Pons (tissue), 1 donor: ENCODE measurements at regions not wholly inside any gene's neighbourhood (a gene's known extent, or its start where the extent isn't known, plus 50 kb on each side); places are given as distances from the start of the nearest gene placed in this dataset.
"Not testable (repeated sequence)": the region's sequence is repeated elsewhere in the genome, so short reads cannot be mapped to it uniquely, and the experiment has no call there.

Source experiments
- DNase-seq: peaks from one replicate; pipeline ENCODE4 v3.0.0-alpha.2; 2016; ENCODE audit warnings: low spot score

DNA sequence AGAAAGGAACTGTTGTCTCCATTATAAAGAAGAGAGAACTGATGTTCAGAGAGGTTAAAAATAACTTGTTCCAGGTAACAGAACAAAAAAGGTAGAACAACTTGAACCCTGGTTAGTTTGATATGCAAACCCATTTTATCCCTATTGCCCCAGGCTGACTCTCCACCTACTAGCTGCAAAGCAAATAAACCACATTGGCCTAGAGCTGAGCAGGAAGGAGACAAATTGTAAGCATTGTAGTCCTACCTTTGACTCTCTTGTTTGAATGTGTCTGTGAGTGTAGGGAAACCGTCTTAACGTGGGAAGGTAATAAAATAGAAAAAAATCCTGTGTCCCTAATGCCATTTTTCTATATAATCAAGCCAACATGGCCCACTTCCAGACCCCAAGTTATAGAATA lies 126.4 kb downstream of the CCER1 start:
- no peak for DNase-seq

DNA sequence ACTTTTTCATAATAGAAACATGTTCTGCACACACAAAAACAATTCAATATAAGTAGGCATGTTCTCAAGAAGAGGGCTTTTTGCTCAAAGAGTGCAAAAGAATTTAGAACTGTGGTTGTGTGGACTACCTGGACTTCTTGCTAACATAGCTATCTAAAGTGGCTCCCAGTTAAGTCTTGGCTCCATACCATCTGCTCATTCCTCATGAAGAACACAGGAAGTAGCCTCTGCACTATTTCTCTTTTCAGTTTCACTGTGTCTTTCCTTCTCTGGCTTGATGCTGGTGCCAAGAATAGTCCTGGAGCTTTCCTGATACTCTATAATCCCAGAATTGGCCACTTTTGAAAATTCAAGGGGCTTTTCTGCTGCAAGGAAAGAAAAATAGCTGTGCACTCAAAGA lies 127.4 kb downstream of the CCER1 start:
- DNase-seq = no peak

- DNase-seq = no peak
Measured at GRCh38 chr12:90826036-90826435, 128.9 kb downstream of the CCER1 start.

DNA sequence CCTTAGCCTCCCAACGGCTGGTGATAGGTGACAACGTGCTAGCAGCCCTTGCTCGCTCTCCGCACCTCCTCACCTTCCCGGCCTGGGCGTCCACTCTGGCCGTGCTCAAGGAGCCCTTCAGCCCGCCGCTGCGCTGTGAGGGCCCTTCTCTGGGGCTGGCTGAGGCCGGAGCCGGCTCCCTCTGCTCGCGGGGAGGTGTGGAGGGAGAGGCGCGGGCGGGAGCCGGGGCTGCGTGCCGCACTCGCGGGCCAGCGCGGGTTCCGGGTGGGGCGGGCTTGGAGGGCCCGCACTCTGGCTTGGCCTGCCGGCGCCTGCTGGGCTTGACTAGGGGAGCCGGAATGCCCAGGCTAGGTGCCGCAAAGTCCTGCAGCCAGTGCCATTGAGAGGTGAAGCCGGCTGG lies 131.1 kb downstream of the CCER1 start:
- DNase-seq = no peak

DNA sequence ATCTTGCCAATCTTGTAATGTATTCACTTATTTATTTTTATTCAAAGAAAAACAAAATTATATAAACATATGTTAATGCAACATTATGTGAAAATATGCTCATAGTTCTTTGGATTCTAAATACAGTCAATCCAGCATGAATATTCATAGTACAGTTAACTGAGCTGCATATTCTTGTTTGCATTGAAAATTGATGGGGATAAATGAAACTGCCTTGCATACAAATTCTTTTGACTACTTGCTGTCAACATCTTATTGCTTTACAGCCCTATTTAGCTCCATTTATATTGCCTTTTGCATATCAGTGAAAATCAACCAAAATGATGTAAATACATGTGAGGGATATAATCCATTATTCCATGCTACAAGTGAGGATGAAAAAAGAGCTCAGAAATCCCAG lies 135.3 kb downstream of the CCER1 start:
- DNase-seq = no peak

DNA sequence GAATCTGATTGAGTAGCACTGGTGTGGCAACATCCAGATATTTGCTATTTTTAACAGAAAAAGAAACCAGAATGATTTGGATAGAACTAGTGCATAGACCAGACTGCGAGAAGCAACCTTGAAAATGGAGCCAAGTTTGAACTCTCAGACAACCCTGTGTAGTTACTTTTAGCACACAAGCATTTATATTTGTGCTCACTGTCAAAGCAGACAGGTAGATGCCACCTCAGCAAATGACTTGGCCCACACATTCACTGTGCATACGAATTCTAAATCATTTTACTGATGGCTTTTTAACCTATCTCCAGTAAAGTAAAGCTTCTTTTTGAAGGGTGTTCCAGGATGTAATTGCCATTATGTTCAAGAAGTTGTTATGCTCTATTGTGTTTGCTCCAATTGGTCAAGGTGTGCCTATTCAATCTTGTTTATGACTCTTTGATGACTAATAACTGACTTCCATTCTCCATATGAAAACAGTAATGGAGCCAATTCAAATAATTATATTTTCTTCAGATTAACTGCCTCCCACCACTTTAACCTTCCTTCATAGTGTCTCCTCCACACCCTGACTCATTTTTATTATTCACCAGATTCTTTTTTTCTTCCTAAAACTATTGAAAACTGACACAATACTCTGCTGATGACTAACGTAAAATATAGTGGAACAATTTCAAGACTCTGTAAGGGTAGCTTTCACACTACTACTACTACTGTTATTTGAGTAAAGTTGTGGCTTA lies 138.5 kb downstream of the CCER1 start:
- DNase-seq = no peak

GRCh38 chr12:90809940-90810339 lies 145.0 kb downstream of the CCER1 start:
- no peak for DNase-seq

DNA sequence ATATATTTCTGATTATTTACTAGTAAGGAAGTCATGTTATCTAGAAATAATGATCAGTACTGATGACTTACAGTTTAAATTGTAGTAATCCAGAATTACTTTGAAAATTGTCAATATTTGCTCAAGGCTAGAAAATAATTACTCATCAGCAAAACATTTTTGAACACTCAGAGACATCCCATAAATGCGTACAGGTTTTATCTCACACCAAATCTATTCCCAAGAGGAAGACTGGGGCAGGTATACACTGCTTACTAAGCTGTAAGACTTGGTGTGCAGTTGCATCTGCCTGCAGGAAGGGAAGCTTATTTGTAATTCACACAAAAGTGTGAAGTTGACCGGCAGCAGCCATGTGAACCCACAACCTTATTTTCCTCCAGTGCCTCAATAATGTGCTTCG lies 146.4 kb downstream of the CCER1 start:
- DNase-seq = no peak

DNA sequence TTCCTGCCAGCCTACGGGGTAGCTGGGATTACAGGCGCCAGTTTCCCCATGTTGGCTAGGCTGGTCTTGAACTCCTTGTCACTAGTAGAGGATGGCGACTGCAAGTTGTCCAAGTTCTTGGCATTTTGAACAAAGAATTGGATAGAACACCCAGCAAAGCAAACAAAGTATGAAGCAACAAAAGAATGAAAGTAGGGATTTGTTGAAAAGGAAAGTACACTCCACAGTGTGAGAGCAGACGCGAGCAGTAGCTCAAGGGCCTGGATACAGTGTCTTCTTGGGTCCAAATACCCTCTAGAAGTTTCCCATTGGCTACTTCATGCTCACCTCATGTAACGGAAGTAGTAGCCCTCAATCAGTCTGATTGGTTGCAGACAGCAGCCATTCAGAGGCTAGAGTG lies 152.2 kb downstream of the CCER1 start:
- DNase-seq = no peak

DNA sequence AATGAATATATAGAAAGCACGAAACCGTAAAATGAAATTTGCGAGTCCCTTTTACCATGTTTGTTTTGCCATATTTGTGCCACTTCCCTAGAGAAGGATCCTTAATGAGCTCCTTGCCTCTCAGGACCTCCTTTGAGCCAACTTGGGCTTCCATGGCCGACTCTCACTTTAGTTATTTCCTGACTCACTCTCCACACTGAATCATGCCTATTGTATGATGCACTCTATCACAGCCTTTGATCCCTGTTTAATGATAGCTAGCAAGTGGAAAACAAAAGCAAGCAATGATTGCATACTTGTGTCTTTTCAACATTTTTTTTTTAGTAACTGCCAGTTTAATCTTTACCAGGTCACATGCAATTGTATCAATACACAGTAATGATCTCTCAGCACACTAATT lies 153.2 kb downstream of the CCER1 start:
- DNase-seq = no peak

GRCh38 chr12:90794212-90794611 lies 160.8 kb downstream of the CCER1 start:
- no peak for DNase-seq

GRCh38 chr12:90792718-90793117 lies 162.3 kb downstream of the CCER1 start:
- not testable (repeated sequence) for DNase-seq

DNA sequence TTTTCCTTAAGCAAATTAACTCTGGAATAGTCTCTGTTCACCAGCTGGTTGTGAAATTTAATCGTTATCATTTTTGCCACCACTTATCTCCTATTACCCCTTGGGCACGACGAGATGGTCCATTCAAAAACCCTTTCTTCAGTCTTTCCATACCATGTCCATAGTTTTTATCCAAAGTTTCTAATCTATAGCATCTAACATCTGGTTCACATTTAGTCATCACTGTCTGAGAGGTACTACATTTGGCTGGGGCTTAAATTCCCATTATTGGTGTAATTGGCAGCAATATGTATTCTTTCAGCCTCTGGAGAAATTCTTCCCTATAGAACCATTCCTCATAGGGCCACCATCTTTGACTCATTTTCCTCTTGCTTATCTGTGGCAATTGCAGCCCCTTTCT lies 163.5 kb downstream of the CCER1 start:
- no peak for DNase-seq

GRCh38 chr12:90790747-90791146 lies 164.2 kb downstream of the CCER1 start:
- DNase-seq = no peak

DNA sequence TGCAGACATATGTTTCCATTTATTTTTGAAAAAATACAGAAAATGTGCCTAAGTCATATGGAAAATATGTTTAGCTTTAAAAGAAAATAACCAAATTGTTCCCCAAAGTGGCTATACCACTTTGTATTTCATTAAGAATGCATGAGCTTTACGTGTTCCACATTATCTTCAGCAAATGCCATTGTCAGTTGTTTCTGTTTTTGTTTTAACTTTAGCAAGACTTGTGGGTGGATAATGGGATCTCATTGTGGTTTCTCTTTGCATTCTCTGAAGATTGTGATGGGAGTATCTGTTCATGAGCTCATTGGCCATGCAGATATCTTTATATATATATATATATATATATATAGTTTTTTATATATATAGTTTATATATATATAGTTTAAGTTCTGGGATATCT lies 181.5 kb downstream of the CCER1 start:
- no peak for DNase-seq

DNA sequence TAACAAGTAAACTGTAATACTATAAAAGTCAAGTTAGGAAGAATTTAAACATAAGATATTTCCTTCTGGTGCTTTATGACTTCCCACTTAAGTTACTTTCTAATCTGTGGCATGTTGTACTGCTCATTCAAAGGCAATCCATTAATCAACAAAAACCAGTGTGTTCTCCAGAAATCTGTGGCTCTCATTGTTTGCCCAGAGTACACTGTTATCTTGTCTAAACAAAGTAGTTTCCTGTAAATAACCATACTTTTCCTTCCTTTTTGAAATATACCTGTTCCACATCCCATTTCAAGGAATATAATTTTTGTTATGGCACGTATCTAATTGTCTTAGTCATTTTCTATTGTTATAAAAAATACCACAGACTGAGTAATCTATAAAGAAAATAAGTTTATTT lies 184.1 kb downstream of the CCER1 start:
- no peak for DNase-seq

DNA sequence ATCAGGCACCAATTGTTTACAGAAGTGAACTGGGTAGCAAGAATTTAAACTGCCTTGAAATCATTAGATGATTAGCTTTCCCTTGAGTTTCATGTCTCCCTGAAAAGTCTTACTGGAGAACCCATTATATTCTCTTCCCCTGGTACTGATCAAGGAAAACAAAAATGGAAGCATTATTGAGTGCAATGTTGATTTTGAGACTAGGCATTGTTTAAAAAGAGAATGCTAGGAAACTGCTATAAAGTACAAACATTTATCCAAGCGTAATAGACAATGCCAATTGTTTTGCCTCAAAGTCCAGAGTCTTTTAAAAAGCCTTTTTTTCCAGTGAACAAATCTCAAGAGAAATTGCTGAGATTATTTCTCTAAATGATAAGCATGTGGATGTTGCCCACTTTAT lies 197.0 kb downstream of the CCER1 start:
- DNase-seq = peak; percentile 57

GRCh38 chr12:90745211-90745610 lies 209.8 kb downstream of the CCER1 start:
- no peak for DNase-seq

- no peak for DNase-seq
Measured at GRCh38 chr12:90741611-90742010, 213.4 kb downstream of the CCER1 start.

- DNase-seq = no peak
Measured at GRCh38 chr12:90729736-90730135, 225.2 kb downstream of the CCER1 start.

DNA sequence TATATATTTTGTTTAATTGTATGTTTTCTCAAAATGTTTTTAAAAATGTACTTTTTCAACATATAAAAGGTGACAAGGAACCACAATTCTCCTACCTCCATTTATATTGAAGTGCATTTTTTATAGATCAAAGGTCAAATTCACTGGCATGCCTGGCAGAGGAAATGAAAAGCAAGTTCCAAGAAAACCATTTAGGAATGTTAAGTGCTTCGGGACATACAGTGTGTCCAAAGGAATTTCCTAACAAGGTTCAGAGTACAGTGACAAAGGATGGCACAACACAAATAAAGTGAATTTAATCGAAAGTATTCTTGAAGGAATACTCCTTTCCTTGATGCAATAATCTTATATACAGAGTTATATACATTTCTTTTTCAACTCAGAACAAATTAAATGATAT lies 242.3 kb downstream of the CCER1 start:
- DNase-seq = no peak

DNA sequence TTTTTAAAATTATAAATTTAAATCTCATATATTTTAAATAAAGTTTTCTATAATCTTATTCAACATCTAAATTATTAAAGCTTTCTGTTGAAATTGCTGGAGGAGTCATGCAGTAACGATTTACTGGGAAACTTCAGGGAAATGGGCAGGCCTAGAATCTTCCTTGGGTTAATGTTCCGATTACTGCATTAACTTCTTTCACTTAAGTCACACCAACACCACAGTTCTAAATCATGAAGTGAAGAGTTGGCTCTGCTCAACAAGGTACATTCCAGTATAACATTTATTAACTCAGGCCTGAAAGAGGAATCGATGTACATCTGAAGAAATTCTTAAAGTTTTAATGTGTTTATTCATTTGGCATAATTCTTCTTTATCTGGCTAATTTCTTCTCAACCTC lies 244.3 kb downstream of the CCER1 start:
- DNase-seq = no peak

DNA sequence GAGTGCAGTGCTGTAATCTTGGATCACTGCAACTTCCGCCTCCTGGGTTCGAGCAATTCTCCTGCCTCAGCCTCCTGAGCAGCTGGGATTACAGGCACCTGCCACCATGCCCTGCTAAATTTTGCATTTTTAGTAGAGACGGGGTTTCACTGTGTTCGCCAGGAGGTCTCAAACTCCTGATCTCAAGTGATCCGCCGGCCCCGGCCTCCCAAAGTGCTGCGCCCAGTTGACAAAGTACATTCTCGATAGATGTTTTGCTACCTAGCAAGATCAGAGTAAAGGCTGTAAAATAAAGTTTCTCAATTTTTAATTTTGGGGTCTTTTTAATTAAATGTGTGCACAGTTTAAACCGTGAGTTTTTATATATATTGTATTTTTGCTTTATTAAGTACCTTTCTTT lies 248.9 kb downstream of the CCER1 start:
- no peak for DNase-seq

- no peak for DNase-seq
Measured at GRCh38 chr12:90695415-90695814, 259.6 kb downstream of the CCER1 start.

GRCh38 chr12:90690120-90690519 lies 264.9 kb downstream of the CCER1 start:
- no peak for DNase-seq
